ENCODE measurements at regions not wholly inside any gene's neighbourhood (a gene's known extent, or its start where the extent isn't known, plus 50 kb on each side); places are given as distances from the start of the nearest gene placed in this dataset.
A peak's percentile ranks its signal among the peaks of the same experiment; 100 is the strongest.
"Not testable (repeated sequence)": the region's sequence is repeated elsewhere in the genome, so short reads cannot be mapped to it uniquely, and the experiment has no call there.

DNA sequence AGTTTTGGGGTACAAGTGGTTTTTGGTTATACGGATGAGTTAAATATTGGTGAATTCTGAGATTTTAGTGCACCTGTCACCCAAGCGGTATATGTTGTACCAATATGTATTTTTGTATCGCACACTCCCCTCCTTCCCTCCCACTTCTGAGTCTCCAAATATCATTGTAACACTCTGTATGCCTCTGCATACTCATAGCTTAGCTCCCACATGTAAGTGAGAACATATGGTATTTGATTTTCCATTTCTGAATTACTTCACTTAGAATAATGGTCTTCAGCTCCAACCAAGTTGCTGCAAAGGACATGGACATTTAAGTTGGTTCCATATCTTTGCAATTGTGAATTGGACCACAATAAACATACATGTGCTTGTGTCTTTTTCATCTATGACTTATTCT, 103.0 kb upstream of the ADAMTS3 start:
- DNase-seq: no peak

DNA sequence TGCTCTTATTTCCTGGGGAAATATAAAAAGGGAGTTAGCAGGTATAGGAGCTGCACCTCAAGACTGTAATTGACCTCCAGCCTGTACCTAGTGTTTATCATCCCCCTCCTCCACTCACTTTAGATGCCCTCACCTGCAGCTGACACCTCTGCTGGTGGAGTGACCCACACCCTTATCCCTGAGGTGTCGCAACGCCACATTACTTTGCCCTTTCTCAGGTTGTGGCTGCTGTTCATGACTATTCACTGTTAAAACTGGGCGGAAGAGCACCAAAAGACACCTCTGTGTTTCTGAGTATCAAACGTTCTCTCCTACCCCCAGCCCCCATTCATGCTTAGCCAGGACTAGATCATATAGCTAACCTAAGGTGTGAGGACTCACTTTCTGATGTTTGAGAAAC, 101.5 kb upstream of the ADAMTS3 start:
- DNase-seq: no peak

DNA sequence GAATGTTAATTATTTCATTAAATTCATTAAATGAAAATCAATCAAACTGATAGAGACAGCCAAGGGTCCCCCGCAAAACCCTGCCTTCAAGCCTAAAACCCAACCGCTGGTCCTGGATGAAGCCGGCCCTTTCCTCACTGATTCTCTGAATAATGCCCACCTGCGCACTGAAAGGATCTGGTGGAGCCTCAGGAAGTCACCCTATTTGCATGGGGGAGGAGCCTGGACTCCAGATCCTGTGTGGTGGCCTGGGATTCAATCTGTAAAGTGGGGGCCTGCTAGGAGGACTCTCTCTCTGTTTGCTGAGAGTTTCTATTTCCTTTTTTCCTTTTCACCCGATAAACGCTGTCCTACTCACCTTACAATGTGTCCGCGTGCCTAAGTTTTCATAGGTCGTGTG, 97.9 kb upstream of the ADAMTS3 start:
- no peak for DNase-seq

DNA sequence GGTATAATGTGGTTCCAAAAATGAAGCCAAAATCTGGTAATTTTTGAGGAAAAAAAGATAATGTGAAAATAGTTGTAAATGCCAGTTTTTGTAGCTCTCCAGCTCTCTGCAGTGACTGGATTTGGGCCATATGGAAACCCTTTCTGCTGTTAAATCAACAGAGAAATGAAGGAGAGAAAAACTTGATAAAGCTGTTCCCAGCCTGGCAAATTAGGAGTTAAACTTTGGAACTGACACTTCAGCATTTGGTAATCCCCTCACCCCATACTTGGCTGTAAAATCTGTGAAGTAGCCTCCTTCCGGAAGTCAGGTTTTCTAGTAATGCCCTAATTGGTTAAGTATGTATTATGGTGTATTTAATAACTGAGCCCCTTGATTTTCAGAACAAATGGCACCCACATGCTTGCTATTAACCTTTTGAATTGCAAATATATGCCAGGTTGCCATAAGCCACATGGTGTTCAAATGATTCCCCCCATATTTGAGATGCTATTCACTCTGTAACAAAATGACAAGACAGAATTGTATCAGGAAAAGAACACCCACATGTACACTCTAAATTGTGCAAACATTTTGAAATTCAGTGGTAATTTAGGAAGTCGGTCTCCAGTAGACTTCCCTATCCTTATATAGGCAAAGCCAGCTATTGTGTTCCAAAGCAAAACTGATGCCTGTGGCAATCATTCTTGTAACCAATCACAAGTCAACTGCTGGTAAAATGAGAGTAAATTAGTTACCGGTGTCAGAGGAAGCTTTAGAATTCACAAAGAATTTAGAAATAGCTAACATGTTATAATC, 96.3 kb upstream of the ADAMTS3 start:
- DNase-seq: no peak

DNA sequence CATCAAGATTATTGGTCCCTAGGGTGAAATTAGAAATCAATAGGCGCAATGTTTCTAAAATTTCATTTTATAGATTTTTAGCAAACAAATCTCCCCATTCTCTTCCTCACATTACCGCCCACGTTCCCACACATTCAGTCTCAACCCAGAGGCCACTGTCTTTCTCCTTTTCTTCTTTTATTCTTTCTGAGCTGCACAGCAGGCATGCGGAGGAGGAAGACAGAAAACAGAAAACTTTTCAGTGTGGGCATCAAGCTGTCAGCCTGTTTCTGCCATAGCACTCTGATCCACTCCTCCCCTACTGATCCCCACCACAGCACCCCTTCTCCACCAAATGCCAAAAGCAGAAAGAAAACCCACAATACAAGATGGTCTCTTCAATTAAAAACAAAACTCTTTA, 94.8 kb upstream of the ADAMTS3 start:
- no peak for DNase-seq

DNA sequence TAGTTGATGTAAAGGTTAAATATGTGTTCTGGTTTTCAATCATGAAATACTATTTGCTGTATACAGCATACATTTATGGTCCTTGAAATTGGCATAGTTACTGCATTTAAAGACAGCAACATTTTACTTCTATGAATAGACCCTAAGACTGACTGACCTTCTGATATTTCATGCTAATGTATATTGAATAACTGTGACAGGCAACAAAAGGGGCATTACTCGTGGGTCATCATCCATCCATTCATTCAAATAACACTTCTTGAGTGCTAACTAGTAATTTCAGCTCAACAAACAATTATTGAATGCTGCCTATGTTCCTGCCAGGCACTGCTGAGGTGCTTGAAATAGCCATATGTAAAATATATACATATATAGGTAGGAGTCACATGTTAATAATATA, 92.8 kb upstream of the ADAMTS3 start:
- no peak for DNase-seq

DNA sequence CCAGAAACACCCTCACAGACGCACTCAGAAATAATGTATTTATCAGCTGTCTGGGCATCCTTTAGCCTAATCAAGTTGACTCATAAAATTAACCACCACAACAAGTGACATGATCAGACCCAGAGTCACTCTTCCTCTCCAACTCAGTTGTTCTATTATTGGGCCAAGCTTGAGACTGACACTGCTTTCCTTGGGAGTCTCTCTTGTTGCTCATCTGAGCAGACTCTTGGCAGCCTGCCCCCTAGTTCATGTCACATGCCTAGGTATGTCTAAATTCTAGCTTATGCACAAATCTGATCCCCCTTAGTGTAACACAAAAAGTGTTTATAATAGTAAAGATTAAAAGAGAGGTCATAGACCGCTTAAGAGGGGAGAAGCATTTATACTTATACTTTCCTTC, 72.6 kb upstream of the ADAMTS3 start:
- DNase-seq: no peak

DNA sequence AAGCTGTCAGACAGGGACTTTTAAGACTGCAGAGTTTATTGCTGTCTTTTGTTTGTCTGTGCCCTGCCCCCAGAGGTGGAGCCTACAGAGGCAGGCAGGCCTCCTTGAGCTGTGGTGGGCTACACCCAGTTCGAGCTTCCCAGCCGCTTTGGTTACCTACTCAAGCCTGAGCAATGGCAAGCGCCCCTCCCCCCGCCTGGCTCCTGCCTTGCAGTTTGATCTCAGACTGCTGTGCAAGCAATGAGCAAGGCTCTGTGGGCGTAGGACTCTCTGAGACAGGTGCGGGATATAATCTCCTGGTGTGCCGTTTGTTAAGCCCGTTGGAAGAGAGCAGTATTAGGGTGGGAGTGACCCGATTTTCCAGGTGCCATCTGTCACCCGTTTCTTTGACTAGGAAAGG, 67.8 kb upstream of the ADAMTS3 start:
- DNase-seq: not testable (repeated sequence)

DNA sequence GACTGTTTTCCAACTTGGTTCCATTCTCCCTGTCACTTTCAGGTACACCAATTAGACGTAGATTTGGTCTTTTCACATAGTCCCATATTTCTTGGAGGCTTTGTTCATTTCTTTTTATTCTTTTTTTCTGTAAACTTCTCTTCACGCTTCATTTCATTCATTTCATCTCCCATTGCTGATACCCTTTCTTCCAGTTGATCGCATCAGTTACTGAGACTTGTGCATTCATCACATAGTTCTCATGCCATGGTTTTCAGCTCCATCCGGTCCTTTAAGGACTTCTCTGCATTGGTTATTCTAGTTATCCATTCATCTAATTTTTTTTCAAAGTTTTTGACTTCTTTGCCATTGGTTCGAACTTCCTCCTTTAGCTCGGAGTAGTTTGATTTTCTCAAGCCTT, 66.9 kb upstream of the ADAMTS3 start:
- DNase-seq: not testable (repeated sequence)

DNA sequence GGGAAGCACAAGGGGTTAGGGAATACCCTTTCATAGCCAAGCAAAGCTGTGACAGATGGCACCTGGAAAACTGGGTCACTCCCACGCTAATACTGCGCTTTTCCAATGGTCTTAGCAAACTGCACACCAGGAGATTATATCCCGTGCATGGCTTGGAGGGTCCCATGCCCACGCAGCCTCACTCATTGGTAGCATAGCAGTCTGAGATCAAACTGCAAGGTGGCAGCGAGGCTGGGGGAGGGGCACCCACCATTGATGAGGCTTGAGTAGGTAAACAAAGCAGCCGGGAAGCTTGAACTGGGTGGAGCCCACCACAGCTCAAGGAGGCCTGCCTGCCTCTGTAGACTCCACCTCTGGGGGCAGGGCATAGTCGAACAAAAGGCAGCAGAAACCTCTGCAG, 63.2 kb upstream of the ADAMTS3 start:
- DNase-seq: not testable (repeated sequence)

DNA sequence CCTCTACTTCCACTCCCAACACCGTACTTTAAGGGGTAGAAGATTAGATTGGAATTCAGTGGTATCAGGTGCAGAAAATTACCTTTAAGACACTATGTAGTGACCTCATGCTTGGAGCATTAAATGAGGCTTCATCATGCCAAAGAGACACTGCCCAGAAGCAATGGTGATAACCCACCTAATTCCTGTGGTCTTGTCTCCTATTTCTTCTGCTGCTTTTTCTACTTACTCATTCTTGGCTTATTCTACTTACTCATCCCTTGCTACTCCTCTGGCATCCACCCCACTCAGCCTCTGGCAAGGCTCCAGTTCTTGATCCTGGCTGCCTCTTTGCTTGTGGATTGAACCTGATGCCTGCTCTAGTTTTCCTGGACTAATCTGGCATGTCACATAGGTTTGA, 62.3 kb upstream of the ADAMTS3 start:
- DNase-seq: peak; percentile 78

DNA sequence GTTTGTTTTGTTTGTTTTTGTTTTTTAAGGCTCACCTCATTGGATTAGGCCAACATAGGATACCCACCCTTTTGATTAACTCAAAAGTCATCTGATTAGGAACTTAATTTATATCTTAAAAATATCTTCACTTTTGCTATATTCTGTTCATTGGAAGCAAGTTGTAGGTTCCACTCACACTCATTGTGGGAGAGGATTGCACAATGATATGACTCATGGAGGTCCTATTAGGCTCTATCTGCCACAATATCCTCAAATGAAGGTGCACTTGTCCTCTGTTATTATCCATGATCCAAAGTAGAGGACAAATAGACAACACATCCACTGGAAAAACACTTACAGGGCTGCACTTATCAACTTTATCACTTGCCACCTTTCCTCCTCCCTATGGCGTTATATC, 60.5 kb upstream of the ADAMTS3 start:
- peak; percentile 2 for DNase-seq

DNA sequence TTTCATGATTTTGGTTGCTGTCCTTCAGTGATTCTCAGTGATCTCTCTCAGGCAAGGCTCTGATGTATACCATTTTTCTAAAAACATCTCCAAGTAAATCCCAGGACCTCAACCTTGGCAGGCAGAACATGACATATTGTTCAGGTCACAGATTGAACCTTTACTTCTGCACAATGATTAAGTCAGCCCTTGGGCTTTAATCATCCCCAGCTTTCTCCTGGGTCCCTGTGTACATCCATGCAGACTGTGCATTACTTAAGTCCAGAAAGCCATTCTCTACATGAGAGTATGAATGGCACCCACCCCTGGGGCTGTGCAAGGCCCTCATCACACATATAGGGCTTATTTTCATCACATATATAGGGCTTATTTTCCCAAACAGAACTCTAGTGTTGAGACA, 58.7 kb upstream of the ADAMTS3 start:
- no peak for DNase-seq
